WTC11 (cell line): ENCODE measurements at regions not wholly inside any gene's neighbourhood (a gene's known extent, or its start where the extent isn't known, plus 50 kb on each side); places are given as distances from the start of the nearest gene placed in this dataset.

Source experiments
- ATAC-seq: fragments of 200-7000 bp; cut with Tn5 transposase; 2 replicates; pipeline ENCODE4 v1.10.0; 2021; ENCODE audit warnings: mild to moderate bottlenecking, moderate library complexity
- CTCF ChIA-PET: fragments of 300-600 bp; sonication (Branson Sonifier 250); formaldehyde crosslinking; loops from one replicate; lab custom pipeline; 2021; ENCODE audit warnings: antibody characterized with exemption; lab: Charles Lee
- POLR2A ChIA-PET: fragments of 350-600 bp; sonication (Branson Sonifier 250); formaldehyde crosslinking; loops from one replicate; lab custom pipeline; 2021; ENCODE audit warnings: antibody characterized with exemption; lab: Charles Lee
- DNase-seq: peaks from one replicate; pipeline ENCODE4 v3.0.0; 2021; ENCODE audit warnings: low spot score
- H3K27ac Mint-ChIP-seq: 2 replicates; pipeline ENCODE4 v1.8.0; 2021; ENCODE audit warnings: mixed read lengths
- H3K27me3 Mint-ChIP-seq: 2 replicates; pipeline ENCODE4 v1.8.0; 2021; ENCODE audit warnings: low read depth, mild to moderate bottlenecking, moderate library complexity, mixed read lengths
- H3K36me3 Mint-ChIP-seq: 2 replicates; pipeline ENCODE4 v1.8.0; 2021; ENCODE audit warnings: mixed read lengths
- H3K4me1 Mint-ChIP-seq: 2 replicates; pipeline ENCODE4 v1.8.0; 2022; ENCODE audit warnings: mixed read lengths
- H3K4me3 Mint-ChIP-seq: 2 replicates; pipeline ENCODE4 v1.8.0; 2021; ENCODE audit warnings: mild to moderate bottlenecking, moderate library complexity, mixed read lengths
- H3K9me3 Mint-ChIP-seq: 2 replicates; pipeline ENCODE4 v1.8.0; 2021; ENCODE audit warnings: mixed read lengths
- ATF1 ChIP-seq: sonication (generic); formaldehyde crosslinking; IDR thresholded peaks from 2 replicates; pipeline ENCODE4 v1.8.1; 2023; ENCODE audit warnings: mild to moderate bottlenecking, moderate library complexity, missing genetic modification reagents
- CBFB ChIP-seq: sonication (generic); formaldehyde crosslinking; IDR thresholded peaks from 2 replicates; pipeline ENCODE4 v1.8.1; 2022; ENCODE audit warnings: mild to moderate bottlenecking, low read depth, missing genetic modification reagents
- ELF4 ChIP-seq: sonication (generic); formaldehyde crosslinking; IDR thresholded peaks from 2 replicates; pipeline ENCODE4 v1.8.1; 2022; ENCODE audit warnings: low read depth, mild to moderate bottlenecking, moderate library complexity, missing genetic modification reagents
- FOXJ3 ChIP-seq: sonication (generic); formaldehyde crosslinking; IDR thresholded peaks from 2 replicates; pipeline ENCODE4 v1.9.0; 2021; ENCODE audit warnings: missing genetic modification reagents, mild to moderate bottlenecking, borderline replicate concordance
- GABPB1 ChIP-seq: sonication (generic); formaldehyde crosslinking; IDR thresholded peaks from 2 replicates; pipeline ENCODE4 v1.8.1; 2023; ENCODE audit warnings: mild to moderate bottlenecking, missing genetic modification reagents
- JUN ChIP-seq: sonication (generic); formaldehyde crosslinking; IDR thresholded peaks from 2 replicates; pipeline ENCODE4 v1.8.0; 2023; ENCODE audit warnings: mild to moderate bottlenecking, missing genetic modification reagents
- NFYB ChIP-seq: sonication (generic); formaldehyde crosslinking; conservative IDR thresholded peaks from 2 replicates; pipeline ENCODE4 v1.8.0; 2022; ENCODE audit warnings: low read depth, missing genetic modification reagents
- PRRX2 ChIP-seq: fragments of 250-450 bp; sonication (Bioruptor Pico); IDR thresholded peaks from 2 replicates; pipeline ENCODE4 v1.8.0; 2021; ENCODE audit warnings: mild to moderate bottlenecking
- SOX15 ChIP-seq: fragments of 250-450 bp; sonication (Bioruptor Pico); IDR thresholded peaks from 2 replicates; pipeline ENCODE4 v1.9.0; 2021; ENCODE audit warnings: mild to moderate bottlenecking
- ZBTB21 ChIP-seq: sonication (generic); formaldehyde crosslinking; IDR thresholded peaks from 2 replicates; pipeline ENCODE4 v1.8.1; 2023; ENCODE audit warnings: mild to moderate bottlenecking, missing genetic modification reagents, borderline replicate concordance
- ZNF121 ChIP-seq: sonication (generic); formaldehyde crosslinking; IDR thresholded peaks from 2 replicates; pipeline ENCODE4 v1.8.0; 2023; ENCODE audit warnings: missing genetic modification reagents
- ZNF219 ChIP-seq: sonication (generic); formaldehyde crosslinking; IDR thresholded peaks from 2 replicates; pipeline ENCODE4 v1.8.0; 2023; ENCODE audit warnings: missing genetic modification reagents, mild to moderate bottlenecking, borderline replicate concordance
- ZNF232 ChIP-seq: sonication (generic); formaldehyde crosslinking; IDR thresholded peaks from 2 replicates; pipeline ENCODE4 v1.8.0; 2022; ENCODE audit warnings: mild to moderate bottlenecking, missing genetic modification reagents
- ZNF263 ChIP-seq: sonication (generic); formaldehyde crosslinking; IDR thresholded peaks from 2 replicates; pipeline ENCODE4 v1.8.1; 2022; ENCODE audit warnings: low read depth, mild to moderate bottlenecking, moderate library complexity, missing genetic modification reagents
- ZNF396 ChIP-seq: fragments of 250-450 bp; sonication (Bioruptor Pico); IDR thresholded peaks from 2 replicates; pipeline ENCODE4 v1.8.0; 2021; ENCODE audit warnings: mild to moderate bottlenecking, moderate library complexity, borderline replicate concordance
- TF ChIP-seq, protein P1 (sequence below): fragments of 250-450 bp; sonication (Bioruptor Pico); conservative IDR thresholded peaks from 2 replicates; pipeline ENCODE4 v1.9.0; 2021; ENCODE audit warnings: mild to moderate bottlenecking
- TF ChIP-seq, protein P2 (sequence below): sonication (generic); formaldehyde crosslinking; IDR thresholded peaks from 2 replicates; pipeline ENCODE4 v1.8.1; 2022; ENCODE audit warnings: mild to moderate bottlenecking, missing genetic modification reagents, moderate library complexity, borderline replicate concordance
- TF ChIP-seq, protein P3 (sequence below): sonication (generic); formaldehyde crosslinking; IDR thresholded peaks from 2 replicates; pipeline ENCODE4 v1.8.0; 2022; ENCODE audit warnings: mild to moderate bottlenecking, missing genetic modification reagents
- TF ChIP-seq, protein P4 (sequence below): sonication (generic); formaldehyde crosslinking; IDR thresholded peaks from 2 replicates; pipeline ENCODE4 v1.8.1; 2022; ENCODE audit warnings: mild to moderate bottlenecking, moderate library complexity, missing genetic modification reagents
- TF ChIP-seq, protein P5 (sequence below): sonication (generic); formaldehyde crosslinking; IDR thresholded peaks from 2 replicates; pipeline ENCODE4 v1.8.1; 2023; ENCODE audit warnings: mild to moderate bottlenecking, missing genetic modification reagents
- TF ChIP-seq, protein P6 (sequence below): sonication (generic); formaldehyde crosslinking; IDR thresholded peaks from 2 replicates; pipeline ENCODE4 v1.8.0; 2023; ENCODE audit warnings: missing genetic modification reagents
- TF ChIP-seq, protein P7 (sequence below): fragments of 250-450 bp; sonication (Bioruptor Pico); IDR thresholded peaks from 2 replicates; pipeline ENCODE4 v2.1.2; 2022; ENCODE audit warnings: mild to moderate bottlenecking, moderate library complexity
- TF ChIP-seq, protein P8 (sequence below): sonication (generic); formaldehyde crosslinking; conservative IDR thresholded peaks from 2 replicates; pipeline ENCODE4 v1.8.1; 2022; ENCODE audit warnings: mild to moderate bottlenecking, missing genetic modification reagents

DNA sequence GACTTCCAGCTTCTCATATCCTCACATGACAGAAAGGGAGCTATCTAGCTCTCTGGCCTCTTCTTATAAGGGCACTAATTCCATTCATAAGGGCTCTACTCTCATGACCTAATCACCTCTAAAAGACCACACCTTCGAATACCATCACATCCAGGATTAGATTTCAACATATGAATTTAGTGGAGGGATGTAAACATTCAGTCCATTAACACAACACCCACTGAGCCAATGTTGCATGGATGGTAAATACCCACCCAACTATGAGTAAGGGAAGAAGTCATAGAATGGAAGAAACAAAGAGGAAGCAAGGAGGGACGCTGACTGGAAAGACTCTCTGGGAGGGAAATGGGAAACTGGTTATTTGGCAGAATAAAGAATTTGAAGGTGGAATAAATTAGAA is 112.6 kb upstream of the CCDC112 start:
- ChIA-PET POLR2A (no interaction called here), CTCF (no interaction called here)
- no peak for ATAC-seq

DNA sequence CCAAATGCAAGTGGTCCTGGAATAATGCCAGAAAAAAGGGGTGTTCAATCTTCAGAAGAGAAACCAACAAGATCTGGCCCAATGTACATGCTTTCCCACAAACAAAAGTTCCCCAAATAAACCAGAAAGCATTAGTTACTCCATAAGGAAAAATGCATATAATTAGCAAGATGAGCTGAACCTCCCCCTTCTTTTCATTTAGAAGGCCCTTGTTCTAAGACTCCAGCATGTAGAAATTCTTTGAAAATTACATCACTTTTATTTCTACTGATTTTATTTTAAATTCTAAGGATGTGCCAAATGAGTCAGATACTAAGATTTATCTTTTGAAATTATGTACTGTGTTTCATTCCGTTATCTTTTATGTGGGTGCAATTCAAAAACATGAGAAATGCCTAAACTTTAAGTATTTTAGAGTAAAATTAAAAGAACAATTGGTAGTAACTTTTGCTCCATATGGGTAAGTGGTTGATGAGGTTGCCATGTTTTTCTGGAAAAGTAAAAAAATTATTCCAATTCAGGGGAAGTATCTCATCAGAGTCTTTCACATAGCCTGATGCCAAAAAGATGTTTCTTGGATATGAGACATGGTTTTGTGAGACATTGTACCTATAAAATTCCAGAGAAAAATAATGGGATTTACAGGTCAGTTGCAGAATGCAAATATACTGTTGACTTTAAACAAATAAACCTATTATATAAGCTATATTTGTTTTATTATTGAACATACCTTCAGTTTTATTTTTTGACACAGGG is 106.5 kb upstream of the CCDC112 start:
- Mint-ChIP-seq H3K27me3 (no peaks in the 10 kb centered on the region), H3K4me3 (no peak overlapping the region), H3K27ac (no peak overlapping the region), H3K4me1 (no peaks in the 10 kb centered on the region), H3K36me3 (no peaks in the 10 kb centered on the region), H3K9me3 (peaks cover 16% of the 10 kb centered on the region)
- POLR2A ChIA-PET, result no interaction called here
- ATAC-seq, result no peak
- CTCF ChIA-PET, result no interaction called here
- no peak for DNase-seq
- TF ChIP-seq, protein P1, sequence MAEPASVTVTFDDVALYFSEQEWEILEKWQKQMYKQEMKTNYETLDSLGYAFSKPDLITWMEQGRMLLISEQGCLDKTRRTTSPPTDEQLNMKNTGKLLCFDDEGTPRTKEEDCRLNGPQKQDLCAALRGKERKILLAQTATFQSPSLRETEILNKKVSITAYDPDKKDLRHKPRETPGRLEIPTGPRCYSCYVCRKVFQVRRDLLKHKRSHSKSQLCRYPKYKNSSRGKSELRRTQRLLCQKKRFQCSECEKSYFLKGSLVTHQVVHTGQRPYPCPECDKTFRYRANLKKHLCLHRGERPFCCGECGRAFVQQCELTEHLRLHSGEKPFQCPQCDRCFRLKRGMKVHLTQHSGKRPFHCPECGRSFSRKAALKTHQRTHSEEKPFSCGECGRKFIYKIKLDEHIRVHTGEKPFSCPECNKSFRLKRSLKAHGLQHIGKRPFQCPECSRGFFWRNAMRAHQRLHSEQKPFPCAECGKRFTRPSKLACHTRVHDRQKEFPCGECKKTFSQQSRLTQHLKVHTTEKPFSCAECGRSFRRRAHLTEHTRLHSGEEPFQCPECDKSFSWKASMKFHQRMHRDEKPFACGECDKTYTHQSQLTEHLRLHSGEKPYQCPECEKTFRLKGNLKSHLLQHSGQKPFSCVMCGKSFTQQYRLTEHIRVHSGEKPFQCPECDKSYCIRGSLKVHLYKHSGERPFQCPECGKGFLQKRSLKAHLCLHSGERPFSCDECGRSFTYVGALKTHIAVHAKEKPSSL (CRISPR knock-in tag), result no peak
- TF ChIP-seq ZNF263 (CRISPR knock-in tag), result no peak
- TF ChIP-seq ZNF396, result no peak
- TF ChIP-seq, protein P2, sequence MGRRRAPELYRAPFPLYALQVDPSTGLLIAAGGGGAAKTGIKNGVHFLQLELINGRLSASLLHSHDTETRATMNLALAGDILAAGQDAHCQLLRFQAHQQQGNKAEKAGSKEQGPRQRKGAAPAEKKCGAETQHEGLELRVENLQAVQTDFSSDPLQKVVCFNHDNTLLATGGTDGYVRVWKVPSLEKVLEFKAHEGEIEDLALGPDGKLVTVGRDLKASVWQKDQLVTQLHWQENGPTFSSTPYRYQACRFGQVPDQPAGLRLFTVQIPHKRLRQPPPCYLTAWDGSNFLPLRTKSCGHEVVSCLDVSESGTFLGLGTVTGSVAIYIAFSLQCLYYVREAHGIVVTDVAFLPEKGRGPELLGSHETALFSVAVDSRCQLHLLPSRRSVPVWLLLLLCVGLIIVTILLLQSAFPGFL (CRISPR knock-in tag), result no peak
- TF ChIP-seq SOX15 (CRISPR knock-in tag), result no peak
- TF ChIP-seq, protein P3, sequence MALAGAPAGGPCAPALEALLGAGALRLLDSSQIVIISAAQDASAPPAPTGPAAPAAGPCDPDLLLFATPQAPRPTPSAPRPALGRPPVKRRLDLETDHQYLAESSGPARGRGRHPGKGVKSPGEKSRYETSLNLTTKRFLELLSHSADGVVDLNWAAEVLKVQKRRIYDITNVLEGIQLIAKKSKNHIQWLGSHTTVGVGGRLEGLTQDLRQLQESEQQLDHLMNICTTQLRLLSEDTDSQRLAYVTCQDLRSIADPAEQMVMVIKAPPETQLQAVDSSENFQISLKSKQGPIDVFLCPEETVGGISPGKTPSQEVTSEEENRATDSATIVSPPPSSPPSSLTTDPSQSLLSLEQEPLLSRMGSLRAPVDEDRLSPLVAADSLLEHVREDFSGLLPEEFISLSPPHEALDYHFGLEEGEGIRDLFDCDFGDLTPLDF (CRISPR knock-in tag), result no peak
- TF ChIP-seq ZNF121 (CRISPR knock-in tag), result no peak
- TF ChIP-seq ZNF232, result no peak
- TF ChIP-seq, protein P4, sequence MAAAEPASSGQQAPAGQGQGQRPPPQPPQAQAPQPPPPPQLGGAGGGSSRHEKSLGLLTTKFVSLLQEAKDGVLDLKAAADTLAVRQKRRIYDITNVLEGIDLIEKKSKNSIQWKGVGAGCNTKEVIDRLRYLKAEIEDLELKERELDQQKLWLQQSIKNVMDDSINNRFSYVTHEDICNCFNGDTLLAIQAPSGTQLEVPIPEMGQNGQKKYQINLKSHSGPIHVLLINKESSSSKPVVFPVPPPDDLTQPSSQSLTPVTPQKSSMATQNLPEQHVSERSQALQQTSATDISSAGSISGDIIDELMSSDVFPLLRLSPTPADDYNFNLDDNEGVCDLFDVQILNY (CRISPR knock-in tag), result no peak
- TF ChIP-seq, protein P5, sequence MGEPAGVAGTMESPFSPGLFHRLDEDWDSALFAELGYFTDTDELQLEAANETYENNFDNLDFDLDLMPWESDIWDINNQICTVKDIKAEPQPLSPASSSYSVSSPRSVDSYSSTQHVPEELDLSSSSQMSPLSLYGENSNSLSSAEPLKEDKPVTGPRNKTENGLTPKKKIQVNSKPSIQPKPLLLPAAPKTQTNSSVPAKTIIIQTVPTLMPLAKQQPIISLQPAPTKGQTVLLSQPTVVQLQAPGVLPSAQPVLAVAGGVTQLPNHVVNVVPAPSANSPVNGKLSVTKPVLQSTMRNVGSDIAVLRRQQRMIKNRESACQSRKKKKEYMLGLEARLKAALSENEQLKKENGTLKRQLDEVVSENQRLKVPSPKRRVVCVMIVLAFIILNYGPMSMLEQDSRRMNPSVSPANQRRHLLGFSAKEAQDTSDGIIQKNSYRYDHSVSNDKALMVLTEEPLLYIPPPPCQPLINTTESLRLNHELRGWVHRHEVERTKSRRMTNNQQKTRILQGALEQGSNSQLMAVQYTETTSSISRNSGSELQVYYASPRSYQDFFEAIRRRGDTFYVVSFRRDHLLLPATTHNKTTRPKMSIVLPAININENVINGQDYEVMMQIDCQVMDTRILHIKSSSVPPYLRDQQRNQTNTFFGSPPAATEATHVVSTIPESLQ (CRISPR knock-in tag), result no peak
- TF ChIP-seq, protein P6, sequence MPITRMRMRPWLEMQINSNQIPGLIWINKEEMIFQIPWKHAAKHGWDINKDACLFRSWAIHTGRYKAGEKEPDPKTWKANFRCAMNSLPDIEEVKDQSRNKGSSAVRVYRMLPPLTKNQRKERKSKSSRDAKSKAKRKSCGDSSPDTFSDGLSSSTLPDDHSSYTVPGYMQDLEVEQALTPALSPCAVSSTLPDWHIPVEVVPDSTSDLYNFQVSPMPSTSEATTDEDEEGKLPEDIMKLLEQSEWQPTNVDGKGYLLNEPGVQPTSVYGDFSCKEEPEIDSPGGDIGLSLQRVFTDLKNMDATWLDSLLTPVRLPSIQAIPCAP (CRISPR knock-in tag), result no peak

More for the DNA sequence above, 112.6 kb upstream of the CCDC112 start:
- no peak overlapping the region for H3K4me3 Mint-ChIP-seq
- peaks cover 6% of the 10 kb centered on the region; the same call in 1 of the 2 replicates for H3K9me3 Mint-ChIP-seq
- H3K36me3 Mint-ChIP-seq, result no peaks in the 10 kb centered on the region
- H3K27me3 Mint-ChIP-seq, result no peaks in the 10 kb centered on the region
- no peak overlapping the region for H3K27ac Mint-ChIP-seq
- TF ChIP-seq CBFB (no peak), ZNF219 (CRISPR knock-in tag) (no peak), ATF1 (CRISPR knock-in tag) (no peak), JUN (CRISPR knock-in tag) (no peak), GABPB1 (CRISPR knock-in tag) (no peak), ZNF232 (no peak), PRRX2 (CRISPR knock-in tag) (no peak), NFYB (CRISPR knock-in tag) (no peak), ELF4 (CRISPR knock-in tag) (no peak), FOXJ3 (CRISPR knock-in tag) (no peak), ZBTB21 (CRISPR knock-in tag) (no peak)
- TF ChIP-seq, protein P7, sequence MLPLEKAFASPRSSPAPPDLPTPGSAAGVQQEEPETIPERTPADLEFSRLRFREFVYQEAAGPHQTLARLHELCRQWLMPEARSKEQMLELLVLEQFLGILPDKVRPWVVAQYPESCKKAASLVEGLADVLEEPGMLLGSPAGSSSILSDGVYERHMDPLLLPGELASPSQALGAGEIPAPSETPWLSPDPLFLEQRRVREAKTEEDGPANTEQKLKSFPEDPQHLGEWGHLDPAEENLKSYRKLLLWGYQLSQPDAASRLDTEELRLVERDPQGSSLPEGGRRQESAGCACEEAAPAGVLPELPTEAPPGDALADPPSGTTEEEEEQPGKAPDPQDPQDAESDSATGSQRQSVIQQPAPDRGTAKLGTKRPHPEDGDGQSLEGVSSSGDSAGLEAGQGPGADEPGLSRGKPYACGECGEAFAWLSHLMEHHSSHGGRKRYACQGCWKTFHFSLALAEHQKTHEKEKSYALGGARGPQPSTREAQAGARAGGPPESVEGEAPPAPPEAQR, result no peak
- TF ChIP-seq, protein P3 (CRISPR knock-in tag), result no peak
- TF ChIP-seq, protein P8, sequence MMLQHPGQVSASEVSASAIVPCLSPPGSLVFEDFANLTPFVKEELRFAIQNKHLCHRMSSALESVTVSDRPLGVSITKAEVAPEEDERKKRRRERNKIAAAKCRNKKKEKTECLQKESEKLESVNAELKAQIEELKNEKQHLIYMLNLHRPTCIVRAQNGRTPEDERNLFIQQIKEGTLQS (CRISPR knock-in tag), result no peak
- TF ChIP-seq, protein P4 (CRISPR knock-in tag), result no peak
- TF ChIP-seq, protein P6 (CRISPR knock-in tag), result no peak
- no peak for DNase-seq
- H3K4me1 Mint-ChIP-seq, result no peaks in the 10 kb centered on the region
